CD14-positive monocyte (primary cell): ENCODE measurements at regions not wholly inside any gene's neighbourhood (a gene's known extent, or its start where the extent isn't known, plus 50 kb on each side); places are given as distances from the start of the nearest gene placed in this dataset.

Source experiments
- DNase-seq, 3 donors: peaks; one replicate each; pipeline ENCODE4 v3.0.0-alpha.2; 2011 to 2022
- H2AFZ ChIP-seq: 2 replicates; pipeline ENCODE4 v1.6.0; 2012; ENCODE audit warnings: mild to moderate bottlenecking, low read depth, low read length, inconsistent platforms; ENCODE audit not compliant: insufficient read depth, poor library complexity, severe bottlenecking
- H3K27ac ChIP-seq, 2 donors: 1 replicate in 1 of 2; 2 replicates in 1 of 2; pipeline ENCODE4 v1.5.1; 2012 to 2013; ENCODE audit warnings: low read length in 2 of 2, control low read depth in 1 of 2, inconsistent platforms in 1 of 2, low read depth in 1 of 2, mild to moderate bottlenecking in 1 of 2
- H3K27me3 ChIP-seq, 2 donors: one replicate each; pipeline versions ENCODE4 v1.6.0 to v1.6.1; 2011 to 2013; ENCODE audit warnings: low read length in 2 of 2; ENCODE audit not compliant: control insufficient read depth in 2 of 2, insufficient read depth in 2 of 2
- H3K36me3 ChIP-seq, 2 donors: replicated peaks in 1 of 2; 1 replicate in 1 of 2; 2 replicates in 1 of 2; pipeline versions ENCODE4 v1.5.1 to v1.6.1; 2012 to 2013; ENCODE audit warnings: low read length in 2 of 2, control low read depth in 1 of 2, inconsistent platforms in 1 of 2, mild to moderate bottlenecking in 1 of 2; ENCODE audit not compliant: insufficient read depth in 2 of 2, control insufficient read depth in 1 of 2
- H3K4me1 ChIP-seq, 2 donors: 1 replicate in 1 of 2; 2 replicates in 1 of 2; pipeline versions ENCODE4 v1.5.1 to v1.6.1; 2012 to 2013; ENCODE audit warnings: low read length in 2 of 2, control low read depth in 1 of 2, inconsistent platforms in 1 of 2, mild to moderate bottlenecking in 1 of 2, moderate library complexity in 1 of 2; ENCODE audit not compliant: insufficient read depth in 2 of 2, control insufficient read depth in 1 of 2
- H3K4me2 ChIP-seq: replicated peaks from 2 replicates; pipeline ENCODE3; 2012; ENCODE audit warnings: low read length, moderate library complexity, mild to moderate bottlenecking; ENCODE audit not compliant: poor library complexity, severe bottlenecking; ENCODE audit errors: extremely low read depth
- H3K4me3 ChIP-seq, 3 experiments: fragments of 200-600 bp in 1 of 3; sonication (generic) in 1 of 3; replicated peaks in 1 of 3; 1 replicate in 2 of 3; 2 replicates in 1 of 3; pipeline ENCODE4 v1.5.1; 2011 to 2013; ENCODE audit warnings: low read length in 3 of 3, mild to moderate bottlenecking in 3 of 3, control low read depth in 2 of 3, low read depth in 2 of 3, inconsistent platforms in 1 of 3, moderate library complexity in 1 of 3
- H3K79me2 ChIP-seq: 2 replicates; pipeline ENCODE4 v1.6.0; 2012; ENCODE audit warnings: mild to moderate bottlenecking, control low read depth, inconsistent platforms, low read length, moderate library complexity; ENCODE audit not compliant: insufficient read depth
- H3K9ac ChIP-seq: 2 replicates; pipeline ENCODE4 v1.6.0; 2017; ENCODE audit warnings: low read length, mild to moderate bottlenecking; ENCODE audit not compliant: insufficient read depth, poor library complexity, severe bottlenecking
- H3K9me3 ChIP-seq, 2 donors: replicated peaks in 1 of 2; 1 replicate in 1 of 2; 2 replicates in 1 of 2; pipeline versions ENCODE4 v1.5.1 to v1.6.1; 2012 to 2013; ENCODE audit warnings: low read length in 2 of 2, control low read depth in 1 of 2; ENCODE audit not compliant: control insufficient read depth in 1 of 2, insufficient read depth in 1 of 2
- H4K20me1 ChIP-seq: 2 replicates; pipeline ENCODE4 v1.6.0; 2012; ENCODE audit warnings: mild to moderate bottlenecking, low read length, control low read depth, moderate library complexity; ENCODE audit not compliant: insufficient read depth
- H3K27ac Mint-ChIP-seq, 7 donors: one replicate each; pipeline ENCODE4 v1.8.0; 2020; ENCODE audit warnings: mild to moderate bottlenecking in 7 of 7, mixed read lengths in 7 of 7, moderate library complexity in 6 of 7, inconsistent platforms in 2 of 7
- H3K27me3 Mint-ChIP-seq, 3 donors: one replicate each; pipeline ENCODE4 v1.8.0; 2021 to 2022; ENCODE audit warnings: low read depth in 3 of 3, mild to moderate bottlenecking in 3 of 3, mixed read lengths in 3 of 3, moderate library complexity in 3 of 3, inconsistent platforms in 1 of 3
- H3K36me3 Mint-ChIP-seq, 2 donors: one replicate each; pipeline ENCODE4 v1.8.0; 2020; ENCODE audit warnings: mixed read lengths in 2 of 2, inconsistent platforms in 1 of 2, mild to moderate bottlenecking in 1 of 2
- H3K4me1 Mint-ChIP-seq: one replicate; pipeline ENCODE4 v1.8.0; 2020; ENCODE audit warnings: mild to moderate bottlenecking, mixed read lengths
- H3K4me3 Mint-ChIP-seq, 2 donors: one replicate each; pipeline ENCODE4 v1.8.0; 2020; ENCODE audit warnings: mild to moderate bottlenecking in 2 of 2, mixed read lengths in 2 of 2, moderate library complexity in 1 of 2
- H3K9me3 Mint-ChIP-seq, 7 donors: one replicate each; pipeline ENCODE4 v1.8.0; 2020 to 2022; ENCODE audit warnings: mixed read lengths in 7 of 7, mild to moderate bottlenecking in 6 of 7, moderate library complexity in 6 of 7, inconsistent platforms in 2 of 7
- WGBS: methylation state at CpG from one replicate; pipeline ENCODE4 v1.1.5; 2013; ENCODE audit warnings: missing lambda C conversion rate; ENCODE audit not compliant: insufficient coverage; 5-methylcytosine and 5-hydroxymethylcytosine counted together
- intact Hi-C, 2 donors: fragments of 100-400 bp; cut with micrococcal nuclease; formaldehyde crosslinking; loops; one replicate each; pipeline versions ENCODE4 v1.15.0 to v1.15.1; 2023
- TF ChIP-seq, protein P1 (sequence below): fragments of 200-600 bp; IDR thresholded peaks from one replicate; pipeline ENCODE4 v1.8.0; 2022; ENCODE audit warnings: antibody characterized with exemption, mild to moderate bottlenecking

DNA sequence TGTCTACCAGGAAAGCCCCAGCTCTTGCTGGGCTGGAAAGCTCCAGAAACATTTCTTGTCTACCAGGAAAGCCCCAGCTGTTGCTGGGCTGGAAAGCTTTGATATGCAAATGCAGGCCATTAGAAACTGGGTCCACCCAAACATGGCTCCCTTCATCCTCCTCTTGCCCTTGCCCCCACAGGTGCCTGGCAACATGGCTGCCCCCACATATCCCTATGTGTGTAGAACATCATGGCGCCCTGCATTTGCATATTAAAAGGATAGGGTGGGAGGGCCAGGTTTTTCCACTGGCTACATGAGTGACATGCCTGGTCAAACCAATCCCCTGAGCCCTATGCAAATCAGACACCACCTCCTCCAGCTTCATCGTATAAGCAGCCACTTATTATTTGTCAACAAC, 455.4 kb upstream of the ARGLU1 start:
- no peaks in the 10 kb centered on the region for H4K20me1 ChIP-seq
- no peak overlapping the region for H3K4me3 ChIP-seq
- no peaks in the 10 kb centered on the region for H3K4me1 Mint-ChIP-seq
- no peak overlapping the region for H2AFZ ChIP-seq
- TF ChIP-seq, protein P1, sequence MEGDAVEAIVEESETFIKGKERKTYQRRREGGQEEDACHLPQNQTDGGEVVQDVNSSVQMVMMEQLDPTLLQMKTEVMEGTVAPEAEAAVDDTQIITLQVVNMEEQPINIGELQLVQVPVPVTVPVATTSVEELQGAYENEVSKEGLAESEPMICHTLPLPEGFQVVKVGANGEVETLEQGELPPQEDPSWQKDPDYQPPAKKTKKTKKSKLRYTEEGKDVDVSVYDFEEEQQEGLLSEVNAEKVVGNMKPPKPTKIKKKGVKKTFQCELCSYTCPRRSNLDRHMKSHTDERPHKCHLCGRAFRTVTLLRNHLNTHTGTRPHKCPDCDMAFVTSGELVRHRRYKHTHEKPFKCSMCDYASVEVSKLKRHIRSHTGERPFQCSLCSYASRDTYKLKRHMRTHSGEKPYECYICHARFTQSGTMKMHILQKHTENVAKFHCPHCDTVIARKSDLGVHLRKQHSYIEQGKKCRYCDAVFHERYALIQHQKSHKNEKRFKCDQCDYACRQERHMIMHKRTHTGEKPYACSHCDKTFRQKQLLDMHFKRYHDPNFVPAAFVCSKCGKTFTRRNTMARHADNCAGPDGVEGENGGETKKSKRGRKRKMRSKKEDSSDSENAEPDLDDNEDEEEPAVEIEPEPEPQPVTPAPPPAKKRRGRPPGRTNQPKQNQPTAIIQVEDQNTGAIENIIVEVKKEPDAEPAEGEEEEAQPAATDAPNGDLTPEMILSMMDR: no peak
- no CpG with 5 or more reads among the region's 2 CpGs for WGBS
- peaks cover 3 to 9% of the 10 kb centered on the region in 2 donors for H3K9me3 ChIP-seq
- DNase-seq: no peak
- H3K27ac ChIP-seq: no peak overlapping the region
- H3K4me3 Mint-ChIP-seq: no peak overlapping the region
- no peak overlapping the region for H3K9ac ChIP-seq
- H3K27me3 Mint-ChIP-seq: peaks cover 0 to 2% (median 0%) of the 10 kb centered on the region in 3 donors
- intact Hi-C loops: no loop called here
- peaks cover 2 to 11% (median 6%) of the 10 kb centered on the region in 7 donors for H3K9me3 Mint-ChIP-seq
- H3K36me3 Mint-ChIP-seq: no peaks in the 10 kb centered on the region
- no peaks in the 10 kb centered on the region for H3K27me3 ChIP-seq
- no peak overlapping the region for H3K27ac Mint-ChIP-seq
- no peak overlapping the region for H3K4me2 ChIP-seq
- H3K79me2 ChIP-seq: no peaks in the 10 kb centered on the region
- no peaks in the 10 kb centered on the region for H3K36me3 ChIP-seq
- H3K4me1 ChIP-seq: no peaks in the 10 kb centered on the region

DNA sequence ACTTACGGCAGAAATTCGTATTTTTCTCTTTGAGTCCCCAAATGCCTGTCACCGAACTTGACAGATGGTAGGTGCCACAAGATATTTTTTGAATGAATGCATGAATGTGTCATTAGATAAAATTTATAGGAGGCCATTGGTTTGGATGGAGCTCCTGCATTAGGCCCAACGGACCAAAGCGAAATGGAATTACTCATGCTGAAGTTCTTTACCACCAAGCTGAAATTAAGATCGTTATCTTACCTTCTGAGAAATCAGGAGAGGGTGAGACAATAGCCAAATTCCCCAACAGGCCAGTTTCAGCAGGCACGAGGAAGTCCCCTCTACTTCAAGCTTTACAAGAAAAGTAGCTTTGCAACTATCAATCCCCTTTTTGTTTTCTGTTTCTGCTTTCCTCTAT, 452.5 kb upstream of the ARGLU1 start:
- H3K36me3 Mint-ChIP-seq: no peaks in the 10 kb centered on the region
- peaks cover 4 to 25% (median 8%) of the 10 kb centered on the region in 7 donors for H3K9me3 Mint-ChIP-seq
- no peak overlapping the region for H3K4me3 Mint-ChIP-seq
- Histone ChIP-seq H3K4me2 (no peak overlapping the region), H3K9ac (no peak overlapping the region), H4K20me1 (no peaks in the 10 kb centered on the region), H3K36me3 (no peaks in the 10 kb centered on the region), H3K4me1 (no peaks in the 10 kb centered on the region), H3K79me2 (no peaks in the 10 kb centered on the region), H3K27me3 (no peaks in the 10 kb centered on the region), H3K9me3 (peaks cover 6 to 10% of the 10 kb centered on the region in 2 donors), H3K27ac (no peak overlapping the region), H3K4me3 (no peak overlapping the region), H2AFZ (no peak overlapping the region)
- no peaks in the 10 kb centered on the region for H3K4me1 Mint-ChIP-seq
- intact Hi-C loops: no loop called here
- no peak for DNase-seq
- peaks cover 0 to 2% (median 2%) of the 10 kb centered on the region in 3 donors for H3K27me3 Mint-ChIP-seq
- no peak overlapping the region for H3K27ac Mint-ChIP-seq
- WGBS: 94% methylated on average over 4 of the region's 7 CpGs
- TF ChIP-seq, protein P1: no peak
